ENCODE measurements at regions not wholly inside any gene's neighbourhood (a gene's known extent, or its start where the extent isn't known, plus 50 kb on each side); places are given as distances from the start of the nearest gene placed in this dataset.
"Not testable (repeated sequence)": the region's sequence is repeated elsewhere in the genome, so short reads cannot be mapped to it uniquely, and the experiment has no call there.

- DNase-seq (ENCODE audit: extremely low spot score, unreplicated experiment), result no peak
- no peaks in the 10 kb centered on the region for H3K36me3 Mint-ChIP-seq
- no peaks in the 10 kb centered on the region for H3K9me3 Mint-ChIP-seq
- no peak overlapping the region for H3K27ac Mint-ChIP-seq
- H3K4me3 Mint-ChIP-seq, result no peak overlapping the region
- H3K4me1 Mint-ChIP-seq (ENCODE audit: unreplicated experiment), result no peaks in the 10 kb centered on the region
- no peak for TF ChIP-seq CTCF (conservative IDR thresholded peaks at IDR 0.05)
- no peaks in the 10 kb centered on the region for H3K27me3 Mint-ChIP-seq
Measured at GRCh38 chr5:110832683-110833082, 93.9 kb downstream of the SLC25A46 start.

GRCh38 chr5:110834933-110835332, 96.1 kb downstream of the SLC25A46 start:
- H3K9me3 Mint-ChIP-seq; H3K36me3 Mint-ChIP-seq; H3K27ac Mint-ChIP-seq; DNase-seq (ENCODE audit: extremely low spot score, unreplicated experiment); H3K4me3 Mint-ChIP-seq; H3K4me1 Mint-ChIP-seq (ENCODE audit: unreplicated experiment); H3K27me3 Mint-ChIP-seq: not testable (repeated sequence)

GRCh38 chr5:110836851-110837250, 98.0 kb downstream of the SLC25A46 start:
- no peak overlapping the region for H3K27ac Mint-ChIP-seq
- DNase-seq (ENCODE audit: extremely low spot score, unreplicated experiment), result no peak
- H3K27me3 Mint-ChIP-seq, result peaks cover 4% of the 10 kb centered on the region
- no peaks in the 10 kb centered on the region for H3K4me1 Mint-ChIP-seq (ENCODE audit: unreplicated experiment)
- no peak for TF ChIP-seq CTCF (conservative IDR thresholded peaks at IDR 0.05)
- no peaks in the 10 kb centered on the region for H3K9me3 Mint-ChIP-seq
- H3K36me3 Mint-ChIP-seq, result no peaks in the 10 kb centered on the region
- no peak overlapping the region for H3K4me3 Mint-ChIP-seq

GRCh38 chr5:110838357-110838756, 99.5 kb downstream of the SLC25A46 start:
- not testable (repeated sequence) for H3K9me3 Mint-ChIP-seq; H3K27me3 Mint-ChIP-seq; H3K4me1 Mint-ChIP-seq (ENCODE audit: unreplicated experiment); DNase-seq (ENCODE audit: extremely low spot score, unreplicated experiment); H3K27ac Mint-ChIP-seq; H3K36me3 Mint-ChIP-seq; H3K4me3 Mint-ChIP-seq

- DNase-seq (ENCODE audit: extremely low spot score, unreplicated experiment), result no peak
- H3K4me1 Mint-ChIP-seq (ENCODE audit: unreplicated experiment), result no peaks in the 10 kb centered on the region
- no peak overlapping the region for H3K27ac Mint-ChIP-seq
- no peaks in the 10 kb centered on the region for H3K36me3 Mint-ChIP-seq
- TF ChIP-seq CTCF (conservative IDR thresholded peaks at IDR 0.05), result no peak
- no peak overlapping the region for H3K4me3 Mint-ChIP-seq
- peaks cover 8% of the 10 kb centered on the region for H3K27me3 Mint-ChIP-seq
- H3K9me3 Mint-ChIP-seq, result no peaks in the 10 kb centered on the region
Measured at GRCh38 chr5:110838961-110839360, 100.2 kb downstream of the SLC25A46 start.

- no peak overlapping the region for H3K4me3 Mint-ChIP-seq
- H3K9me3 Mint-ChIP-seq, result no peaks in the 10 kb centered on the region
- H3K36me3 Mint-ChIP-seq, result no peaks in the 10 kb centered on the region
- no peak for TF ChIP-seq CTCF (conservative IDR thresholded peaks at IDR 0.05)
- no peaks in the 10 kb centered on the region for H3K4me1 Mint-ChIP-seq (ENCODE audit: unreplicated experiment)
- H3K27ac Mint-ChIP-seq, result no peak overlapping the region
- peaks cover 8% of the 10 kb centered on the region for H3K27me3 Mint-ChIP-seq
- DNase-seq (ENCODE audit: extremely low spot score, unreplicated experiment), result no peak
Measured at GRCh38 chr5:110840347-110840960, 101.6 kb downstream of the SLC25A46 start.

- Mint-ChIP-seq H3K27me3 (peaks cover 8% of the 10 kb centered on the region), H3K36me3 (no peaks in the 10 kb centered on the region), H3K4me3 (no peak overlapping the region), H3K27ac (no peak overlapping the region), H3K4me1 (ENCODE audit: unreplicated experiment) (no peaks in the 10 kb centered on the region), H3K9me3 (no peaks in the 10 kb centered on the region)
- no peak for DNase-seq (ENCODE audit: extremely low spot score, unreplicated experiment)
- no peak for TF ChIP-seq CTCF (conservative IDR thresholded peaks at IDR 0.05)
Measured at GRCh38 chr5:110841137-110841536, 102.3 kb downstream of the SLC25A46 start.

Measured in type B pancreatic cell (in vitro differentiated cells).